GM13977 (cell line): ENCODE measurements at regions not wholly inside any gene's neighbourhood (a gene's known extent, or its start where the extent isn't known, plus 50 kb on each side); places are given as distances from the start of the nearest gene placed in this dataset.

Experiments used
- DNase-seq: peaks from one replicate; pipeline ENCODE4 v3.0.0; 2012; ENCODE audit warnings: low spot score
- CTCF ChIP-seq: IDR thresholded peaks from 2 replicates; pipeline ENCODE4 v1.5.1; 2012; ENCODE audit warnings: mild to moderate bottlenecking, control low read depth; ENCODE audit not compliant: insufficient read depth; ENCODE audit errors: extremely low read depth, missing control alignments
- in situ Hi-C: fragments of 300-500 bp; cut with MboI; formaldehyde crosslinking; loops from one replicate; pipeline ENCODE4 v1.12.0; 2022; ENCODE audit warnings: low sequenced_read_pairs, low pct_unique_long_range_greater_than_20kb, mixed read lengths, inconsistent platforms; ENCODE audit not compliant: unreplicated experiment

GRCh38 chr3:194865615-194866014 lies 179.9 kb downstream of the FAM43A start:
- no peak for DNase-seq
- in situ Hi-C loops: no loop called here
- TF ChIP-seq CTCF: no peak

DNA sequence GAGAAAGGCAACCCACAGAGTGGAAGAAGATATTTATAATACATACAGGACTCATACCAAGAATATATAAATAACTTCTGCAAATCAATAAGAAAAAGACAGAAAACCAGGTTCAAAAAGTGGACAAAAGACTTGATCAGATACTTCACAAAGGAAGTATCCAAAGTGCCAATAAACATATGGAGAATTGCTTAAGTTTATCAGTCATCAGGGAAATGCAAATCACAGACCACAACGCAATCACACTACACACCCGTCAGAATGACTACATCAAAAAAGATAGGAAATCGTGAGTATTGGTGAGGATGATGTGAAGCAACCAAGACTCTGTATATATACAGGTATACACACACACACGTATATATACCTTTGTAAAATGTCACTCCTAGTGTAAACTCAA lies 180.6 kb downstream of the FAM43A start:
- no peak for DNase-seq
- in situ Hi-C loops: no loop called here
- no peak for TF ChIP-seq CTCF

GRCh38 chr3:194867270-194867983 lies 181.7 kb downstream of the FAM43A start:
- no peak for TF ChIP-seq CTCF
- no peak for DNase-seq
- in situ Hi-C loops: no loop called here

DNA sequence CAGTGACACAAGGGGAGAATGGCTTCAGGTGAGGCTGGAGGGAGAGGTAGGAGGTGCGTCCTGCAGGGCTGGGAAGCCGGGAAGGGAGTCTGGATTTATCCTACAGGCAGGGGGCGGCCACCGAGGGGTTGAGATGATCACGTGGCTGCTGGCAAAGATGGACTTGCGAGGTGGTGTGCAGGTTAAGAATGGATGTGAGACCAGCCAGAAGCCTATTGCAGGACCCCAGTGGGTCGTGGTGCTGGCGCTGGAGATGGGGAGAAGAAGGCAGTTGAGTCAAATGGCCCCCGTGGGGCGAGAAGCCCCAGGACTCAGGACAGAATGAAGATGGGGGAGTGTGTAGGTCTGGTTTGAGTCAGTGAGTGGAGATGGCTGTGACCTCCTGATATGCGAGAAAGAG lies 183.1 kb downstream of the FAM43A start:
- in situ Hi-C loops: no loop called here
- DNase-seq: no peak
- TF ChIP-seq CTCF: no peak

DNA sequence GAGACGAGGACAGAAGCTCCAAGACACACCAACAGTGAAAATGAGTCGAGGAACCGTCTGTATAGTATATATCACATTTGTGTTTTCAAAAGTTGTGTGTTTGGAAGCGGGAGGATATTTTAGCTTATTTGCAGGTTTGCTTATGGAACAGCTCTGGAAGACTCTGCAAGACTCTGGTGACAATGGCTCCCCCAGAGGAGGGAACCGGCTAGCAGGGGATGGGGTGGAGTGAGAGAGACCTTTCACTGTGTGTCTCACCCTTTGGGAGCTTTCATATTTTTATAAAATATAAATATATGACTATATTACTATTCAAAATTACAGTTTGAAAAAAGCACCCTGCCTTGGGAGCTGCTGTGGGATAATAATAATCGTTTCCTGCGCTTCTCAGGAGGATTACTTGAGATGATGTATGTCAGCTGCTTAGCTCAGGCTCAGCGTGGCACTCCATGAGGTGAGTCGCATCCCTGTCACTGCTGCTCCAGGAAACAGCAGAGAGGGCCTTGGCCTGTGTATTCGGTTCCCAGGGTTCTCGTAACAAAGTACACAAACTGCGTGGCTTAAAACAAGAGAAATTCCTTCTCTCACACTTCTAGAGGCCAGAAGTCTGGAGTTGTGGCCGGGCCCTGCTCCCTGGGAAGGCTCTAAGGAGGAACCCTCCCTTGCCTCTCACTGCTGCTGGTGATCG lies 183.9 kb downstream of the FAM43A start:
- in situ Hi-C loops: no loop called here
- no peak for DNase-seq

DNA sequence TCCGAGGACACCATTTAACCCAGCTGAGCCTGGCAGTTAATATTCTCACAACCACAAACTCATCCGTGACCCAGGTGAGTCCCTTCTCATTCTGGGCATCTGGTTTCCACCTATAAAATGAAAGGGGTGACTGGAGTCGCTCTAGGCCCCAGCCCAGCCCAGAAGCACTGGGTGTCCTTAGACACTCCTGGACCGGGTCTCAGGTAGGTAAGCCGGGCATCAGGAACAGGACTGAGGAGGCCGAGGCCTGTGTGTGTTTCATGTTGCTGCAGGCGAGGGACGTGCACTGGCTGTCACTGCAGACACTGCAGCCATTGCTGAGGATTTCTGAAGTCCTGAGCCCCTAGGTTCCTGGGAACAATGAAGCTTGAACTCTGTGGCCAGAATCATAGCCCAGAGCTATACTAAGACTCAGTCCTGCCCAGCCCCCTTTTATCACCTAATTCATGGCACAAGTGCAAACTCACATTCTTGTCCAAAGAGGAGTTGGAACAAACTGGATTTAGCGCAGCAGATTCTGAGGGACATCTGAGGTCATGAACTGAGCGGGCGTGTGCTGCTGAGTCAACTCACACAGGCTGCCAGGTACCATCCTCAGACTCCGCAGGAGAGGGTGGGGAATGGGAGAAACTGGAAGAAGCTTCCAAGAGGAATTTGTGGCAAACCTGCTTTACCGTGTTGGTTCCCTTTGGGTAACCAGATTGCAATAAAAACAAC lies 184.9 kb downstream of the FAM43A start:
- in situ Hi-C loops: no loop called here
- TF ChIP-seq CTCF: no peak
- no peak for DNase-seq

More for the DNA sequence above, 183.9 kb downstream of the FAM43A start:
- TF ChIP-seq CTCF: no peak
